Endothelial cell of umbilical vein (primary cell): ENCODE measurements at regions not wholly inside any gene's neighbourhood (a gene's known extent, or its start where the extent isn't known, plus 50 kb on each side); places are given as distances from the start of the nearest gene placed in this dataset.

Source experiments
- CTCF ChIP-seq, 2 donors: IDR thresholded peaks; 1 replicate in 1 of 2; 2 replicates in 1 of 2; pipeline ENCODE4 v1.5.1; 2011; ENCODE audit warnings: low read length in 2 of 2, mild to moderate bottlenecking in 2 of 2, moderate library complexity in 2 of 2, control low read depth in 1 of 2, inconsistent platforms in 1 of 2, low read depth in 1 of 2; ENCODE audit not compliant: insufficient read depth in 1 of 2; ENCODE audit errors: extremely low read depth in 1 of 2
- EZH2 ChIP-seq: IDR thresholded peaks from 2 replicates; pipeline ENCODE4 v1.6.1; 2012; ENCODE audit warnings: borderline replicate concordance, low read depth, mild to moderate bottlenecking, moderate library complexity, low read length, inconsistent platforms; ENCODE audit not compliant: severe bottlenecking
- FOS ChIP-seq: IDR thresholded peaks from 2 replicates; pipeline ENCODE4 v1.6.1; 2011; ENCODE audit warnings: mild to moderate bottlenecking, low read length, moderate library complexity, borderline replicate concordance; ENCODE audit not compliant: insufficient read depth
- GATA2 ChIP-seq: IDR thresholded peaks from 2 replicates; pipeline ENCODE4 v1.7.0; 2011; ENCODE audit warnings: low read depth, mild to moderate bottlenecking, moderate library complexity, mixed read lengths, low read length; ENCODE audit not compliant: insufficient read length, insufficient read depth
- JUN ChIP-seq: IDR thresholded peaks from 2 replicates; pipeline ENCODE4 v1.6.1; 2011; ENCODE audit warnings: borderline replicate concordance, low read depth; ENCODE audit not compliant: insufficient read length, insufficient read depth
- MAX ChIP-seq: IDR thresholded peaks from 2 replicates; pipeline ENCODE4 v1.6.1; 2011; ENCODE audit not compliant: insufficient read depth, insufficient read length
- MYC ChIP-seq: IDR thresholded peaks from one replicate; pipeline ENCODE4 v1.6.1; 2011; ENCODE audit warnings: mild to moderate bottlenecking, low read depth, low read length
- POLR2A ChIP-seq: IDR thresholded peaks from 2 replicates; pipeline ENCODE4 v1.6.1; 2012; ENCODE audit warnings: low read depth, mild to moderate bottlenecking, control low read depth, low read length
- POLR2AphosphoS5 ChIP-seq: IDR thresholded peaks from 2 replicates; pipeline ENCODE4 v1.6.1; 2012; ENCODE audit warnings: low read depth, mild to moderate bottlenecking, control low read depth, low read length, moderate library complexity; ENCODE audit not compliant: insufficient read depth

- TF ChIP-seq POLR2A (no peak), POLR2AphosphoS5 (no peak), CTCF (IDR thresholded peaks at IDR 0.05; ENCODE audit: extremely low read depth in 1 of 2, insufficient read depth in 1 of 2, low read depth in 1 of 2, low read length in 2 of 2) (no peak), MAX (no peak), FOS (no peak), MYC (no peak), EZH2 (no peak), GATA2 (no peak), JUN (no peak)
These were observed 71.4 kb upstream of the NMU start for GRCh38 chr4:55707507-55707906.
